HG03060 (cell line): ENCODE measurements at regions not wholly inside any gene's neighbourhood (a gene's known extent, or its start where the extent isn't known, plus 50 kb on each side); places are given as distances from the start of the nearest gene placed in this dataset.

ENCODE experiments used
- ATAC-seq: cut with Tn5 transposase; IDR thresholded peaks from one replicate; pipeline ENCODE4 v1.9.1; 2021; ENCODE audit warnings: low read depth, moderate number of reproducible peaks; ENCODE audit not compliant: unreplicated experiment

DNA sequence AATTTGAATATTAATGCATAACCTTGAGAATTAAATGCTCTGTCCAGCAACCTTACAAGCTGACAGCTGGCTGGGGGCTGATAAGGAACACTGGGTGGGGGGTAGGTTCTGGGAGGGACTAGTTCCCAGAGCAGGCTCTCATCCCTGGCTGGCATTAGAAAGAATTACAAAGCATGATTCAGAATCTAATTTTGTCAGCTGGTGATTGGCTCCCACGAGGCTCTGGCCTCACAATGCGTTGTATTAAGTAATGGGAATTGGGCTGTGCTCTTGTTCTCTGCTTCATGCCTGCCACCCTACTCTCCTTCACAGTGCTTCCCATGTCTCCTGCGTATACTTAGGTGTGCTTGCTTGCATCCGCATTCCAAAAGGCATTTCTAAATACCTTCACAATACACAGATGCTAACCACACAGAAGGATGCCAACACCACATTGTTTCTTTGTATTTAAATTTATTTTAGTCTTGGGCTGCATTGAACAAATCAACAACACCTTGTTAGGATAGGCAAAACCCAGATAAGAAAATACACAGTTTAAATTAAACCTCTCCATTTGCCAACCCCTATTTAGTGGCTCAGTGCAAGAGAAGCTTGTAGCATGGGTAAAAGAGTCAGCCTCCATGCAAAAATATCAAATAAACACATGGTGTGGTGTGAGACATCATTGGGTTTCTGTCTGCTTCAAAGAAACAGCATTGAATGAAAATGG lies 434.5 kb upstream of the JAG1 start:
- ATAC-seq, result no peak

DNA sequence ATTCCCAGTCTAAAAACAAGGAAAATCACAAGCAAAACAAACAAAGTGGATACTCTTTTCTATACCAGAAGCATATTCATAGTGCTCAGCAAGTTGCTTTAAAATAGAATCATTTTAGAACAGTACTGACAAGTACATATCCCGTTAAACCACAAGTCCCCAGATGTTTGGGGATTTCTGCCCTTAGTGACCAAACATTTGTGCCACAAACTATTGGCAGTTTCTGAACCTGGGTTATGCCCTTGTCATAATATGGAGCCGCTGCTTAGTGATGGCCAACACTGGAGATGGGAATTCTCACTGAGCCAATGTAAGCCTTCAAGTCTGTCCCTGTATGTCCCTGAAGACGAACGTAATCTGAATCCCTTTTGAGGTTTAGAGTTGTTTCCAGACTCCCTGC lies 436.7 kb upstream of the JAG1 start:
- ATAC-seq, result no peak

DNA sequence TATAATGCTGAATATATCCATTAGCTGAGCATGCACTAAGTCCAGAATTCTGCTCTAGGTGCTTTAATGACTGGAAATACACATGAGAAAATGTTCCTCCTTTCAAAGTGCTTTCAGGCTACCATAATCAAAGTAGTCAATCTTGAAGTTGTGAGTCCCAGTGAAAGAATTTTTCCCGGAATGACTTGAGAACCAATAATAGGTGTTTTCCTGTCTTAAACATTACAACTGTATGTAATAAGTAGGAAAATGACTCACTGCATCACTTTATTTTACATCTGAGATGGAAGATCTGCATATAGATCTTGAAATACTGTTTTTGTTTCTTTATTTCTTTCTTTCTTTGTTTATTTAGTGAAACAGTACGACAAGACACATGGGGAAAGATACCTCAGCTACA lies 437.4 kb upstream of the JAG1 start:
- no peak for ATAC-seq

DNA sequence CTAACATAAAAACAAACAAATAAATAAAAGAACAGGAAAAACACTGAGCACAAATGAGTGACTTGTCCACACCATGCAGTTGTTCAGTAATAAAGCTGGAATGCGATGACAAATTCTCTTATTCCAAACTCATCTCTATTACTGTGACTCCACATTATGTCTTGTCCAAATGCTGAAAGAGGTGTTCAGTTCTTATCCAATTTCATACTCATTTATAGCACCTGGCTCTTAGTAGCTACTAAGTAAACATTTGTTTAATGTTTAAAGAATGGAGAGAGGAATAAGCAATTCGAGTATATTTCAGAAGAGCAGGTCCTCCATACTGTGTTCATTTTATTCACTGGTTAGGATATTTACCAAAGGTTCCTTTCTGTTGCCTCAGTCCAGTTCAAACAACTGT lies 439.0 kb upstream of the JAG1 start:
- no peak for ATAC-seq

DNA sequence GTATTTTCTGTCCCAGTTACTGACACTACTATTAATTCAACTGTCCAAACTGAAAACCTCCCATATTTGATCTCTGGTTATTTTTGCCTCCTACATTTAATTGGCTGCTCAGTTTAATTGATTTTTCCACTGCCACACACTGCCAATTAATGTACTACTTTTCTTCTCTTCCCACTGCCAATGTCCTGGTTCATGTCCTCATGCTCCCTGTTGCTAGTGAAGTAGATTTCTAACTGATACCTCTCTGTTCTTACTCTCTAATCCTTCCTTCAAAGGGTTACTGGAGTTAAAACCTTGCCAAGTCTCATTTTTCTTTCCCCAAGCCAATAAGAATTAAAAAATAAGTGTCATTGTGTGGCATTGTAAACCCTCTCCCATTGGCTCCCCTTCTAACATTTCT lies 440.6 kb upstream of the JAG1 start:
- no peak for ATAC-seq

DNA sequence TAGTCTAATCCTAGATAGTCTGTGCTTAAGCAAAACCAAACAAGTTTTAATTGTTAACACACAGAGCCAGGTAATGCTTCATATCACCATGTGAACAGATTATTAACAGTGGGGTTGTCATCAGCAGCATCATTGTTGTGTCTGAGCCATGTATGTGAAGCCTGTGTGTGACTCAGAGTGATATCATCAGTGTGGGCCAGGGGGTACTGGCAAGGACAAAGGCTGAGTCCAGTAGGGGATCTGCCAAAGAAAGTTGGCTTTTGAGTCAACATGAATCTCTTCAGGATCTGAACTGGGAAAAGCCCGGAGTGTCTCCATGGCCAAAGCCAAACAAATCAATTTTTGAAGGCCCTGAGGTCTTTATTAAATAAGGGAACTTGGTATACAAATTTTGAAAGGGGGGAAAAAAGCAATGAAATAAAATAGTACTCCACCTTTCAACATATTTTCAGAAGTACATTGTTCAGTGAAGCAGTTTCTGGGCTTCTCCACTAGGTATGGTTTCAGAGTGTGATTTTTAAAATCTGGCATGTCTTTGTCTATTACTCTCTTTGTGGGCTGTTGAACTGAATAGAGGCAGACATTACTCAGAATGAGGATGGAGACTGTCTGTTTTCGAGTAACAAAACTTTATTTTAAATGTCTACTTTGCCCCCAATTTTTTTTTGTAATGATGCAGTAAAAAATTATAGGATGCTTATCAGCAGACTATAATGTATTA lies 444.2 kb upstream of the JAG1 start:
- no peak for ATAC-seq

DNA sequence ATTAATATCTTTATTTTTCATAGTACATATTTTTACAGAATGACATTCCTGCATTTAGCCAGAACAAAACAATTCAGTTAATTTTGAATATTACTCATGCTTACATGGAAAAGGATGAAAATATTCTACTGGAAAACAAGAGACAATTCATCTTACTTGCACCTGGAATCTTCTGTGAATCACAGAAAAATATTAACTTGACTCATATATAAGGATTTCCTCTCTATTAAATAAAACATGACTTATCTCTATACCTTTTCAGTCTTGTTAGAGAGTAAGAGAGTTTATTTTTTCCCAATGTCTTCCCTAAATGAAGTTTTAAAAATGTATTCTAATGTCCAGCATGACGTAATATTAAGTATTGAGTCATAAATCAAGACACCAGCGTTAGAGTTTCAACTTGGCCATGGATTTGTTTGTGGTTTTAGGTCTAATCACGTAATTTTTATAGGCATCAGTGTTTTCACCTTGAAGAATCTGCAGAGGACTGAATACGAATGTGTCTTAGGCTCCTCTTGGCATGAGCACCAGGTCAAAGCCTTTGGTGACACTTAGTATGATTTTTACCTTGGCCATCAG lies 445.1 kb upstream of the JAG1 start:
- ATAC-seq, result no peak

DNA sequence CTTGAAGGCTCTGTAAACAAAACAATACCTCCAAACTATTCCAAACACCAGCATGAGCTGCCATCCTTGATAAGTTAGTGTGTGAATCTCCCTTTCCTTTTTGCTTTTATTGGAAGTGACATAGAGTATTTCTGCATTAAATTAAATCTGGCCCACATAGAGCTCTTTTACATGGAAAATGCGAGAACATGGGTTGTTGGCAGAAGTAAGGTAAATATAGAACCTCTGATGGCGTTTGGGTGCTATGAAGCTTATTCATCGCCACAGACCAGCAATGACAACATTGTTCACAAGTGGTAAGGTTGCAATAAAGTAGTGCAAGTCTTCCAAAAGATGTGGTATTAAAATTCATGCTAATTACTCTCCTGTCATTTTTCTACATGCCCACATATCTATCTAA lies 445.8 kb upstream of the JAG1 start:
- ATAC-seq, result no peak

DNA sequence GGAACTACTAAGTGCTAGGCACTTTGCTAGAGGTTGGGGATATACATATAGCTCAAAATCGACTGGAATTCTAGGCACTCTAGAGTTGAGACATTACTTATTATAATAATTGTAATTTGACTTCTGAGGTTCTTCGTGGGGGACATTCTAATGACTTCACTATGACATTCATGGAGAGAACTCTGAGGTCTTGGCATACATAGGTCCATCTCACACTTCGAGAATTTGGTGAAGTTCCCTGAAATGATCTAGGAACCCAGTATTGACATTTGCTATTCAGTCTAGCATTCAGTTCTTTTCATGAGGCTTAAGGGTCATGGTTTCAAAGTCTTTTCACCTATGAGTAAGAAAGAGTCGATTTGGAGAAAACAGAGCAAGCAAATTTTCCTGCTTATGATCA lies 446.6 kb upstream of the JAG1 start:
- no peak for ATAC-seq

DNA sequence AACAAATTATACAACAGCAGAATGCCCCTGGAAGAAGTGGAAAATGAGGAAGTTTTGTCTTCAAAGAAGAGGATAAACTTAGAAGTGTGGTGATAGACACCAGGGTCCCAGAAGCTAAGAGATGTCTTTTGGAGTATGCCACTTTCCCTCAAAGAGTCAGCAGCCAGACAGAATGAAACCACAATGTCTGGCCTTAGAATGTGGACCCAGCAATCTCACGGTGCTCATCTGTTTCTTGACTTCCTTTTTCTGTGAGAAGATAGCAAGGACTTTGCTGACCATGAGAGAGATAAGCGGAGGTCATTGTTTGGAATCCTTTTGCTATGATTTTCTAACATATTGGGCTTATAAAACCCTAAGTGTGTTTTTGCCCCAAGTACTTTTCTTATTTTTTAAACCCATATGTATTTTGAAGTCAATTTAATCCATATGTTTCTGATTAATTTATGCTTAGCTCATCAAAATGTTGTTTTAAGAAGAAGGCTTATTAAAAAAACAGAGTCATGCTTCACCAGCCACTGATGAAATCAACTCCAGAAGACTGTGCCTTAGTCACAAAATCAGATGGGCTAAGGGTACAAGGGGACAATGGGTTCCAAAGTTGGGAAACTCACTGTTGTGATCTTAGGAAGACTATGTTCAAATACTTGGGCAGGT lies 451.2 kb upstream of the JAG1 start:
- no peak for ATAC-seq

DNA sequence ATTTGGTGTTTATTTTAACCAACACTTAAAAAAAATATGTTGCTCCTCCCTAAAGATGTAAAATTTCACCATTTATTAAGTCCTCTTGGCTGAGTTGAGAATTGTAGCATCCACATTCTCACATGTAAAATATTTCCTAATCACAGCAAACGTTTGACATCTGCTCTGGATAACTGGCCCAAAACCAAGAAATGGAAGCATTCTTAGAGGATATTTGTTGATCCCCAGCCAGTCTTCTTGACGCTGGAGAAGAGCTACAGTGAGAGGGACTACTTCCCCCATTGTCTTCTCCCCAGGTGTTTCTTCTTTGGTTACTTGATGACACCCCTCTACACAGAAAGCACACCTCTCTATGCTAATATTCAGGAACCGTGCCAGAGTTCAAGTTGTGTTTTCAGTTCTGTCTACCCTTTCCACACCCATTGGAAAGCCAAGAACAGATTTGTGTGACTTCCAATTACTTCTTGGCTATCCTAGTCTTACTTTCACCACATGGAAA lies 454.5 kb upstream of the JAG1 start:
- no peak for ATAC-seq

DNA sequence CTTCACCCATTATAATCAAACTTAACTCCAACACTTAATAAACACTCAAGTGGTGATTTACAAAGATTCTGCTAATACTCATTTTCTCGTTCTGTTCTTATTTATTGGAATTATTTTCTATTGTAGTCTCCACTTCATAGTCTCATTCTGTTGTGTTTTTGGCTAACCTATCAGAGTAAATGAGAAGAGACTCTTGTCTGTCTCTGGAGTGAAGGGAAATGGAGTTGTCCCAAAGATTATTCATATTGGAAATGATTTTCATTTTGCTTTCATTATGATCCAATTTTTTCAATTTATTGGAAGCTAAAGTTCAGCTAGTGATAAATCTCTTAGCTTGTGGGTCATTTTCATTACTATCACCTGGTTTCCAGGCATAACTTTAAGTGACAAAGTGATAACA lies 454.9 kb upstream of the JAG1 start:
- ATAC-seq, result no peak

DNA sequence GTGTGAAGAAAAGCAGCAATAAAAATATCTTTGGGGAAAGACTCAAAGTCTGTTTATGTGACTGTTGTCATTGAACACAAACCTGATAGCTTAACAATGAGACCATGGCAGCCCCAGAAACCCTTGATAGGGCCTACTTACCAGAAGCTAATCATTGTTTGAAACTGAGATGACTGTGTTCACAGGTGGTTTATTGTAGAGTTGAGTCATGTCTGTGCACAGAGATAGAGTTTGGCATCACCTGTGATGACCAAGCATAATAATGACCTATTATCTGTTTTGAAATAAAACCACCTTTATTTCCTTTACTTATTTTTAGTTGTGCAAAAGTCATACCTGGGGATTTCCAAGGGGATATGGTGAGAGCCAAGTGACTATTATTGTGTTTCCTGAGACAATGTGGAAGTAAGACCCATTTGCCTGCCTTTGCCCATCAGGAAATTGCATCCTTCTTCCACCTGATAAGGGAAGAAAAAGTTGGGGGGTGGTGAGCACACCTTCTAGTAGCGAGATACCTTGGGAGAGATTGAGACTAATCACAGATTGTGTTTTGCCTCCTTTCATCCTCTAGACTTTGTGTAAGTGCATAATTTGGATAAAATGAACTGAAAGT lies 456.9 kb upstream of the JAG1 start:
- no peak for ATAC-seq

DNA sequence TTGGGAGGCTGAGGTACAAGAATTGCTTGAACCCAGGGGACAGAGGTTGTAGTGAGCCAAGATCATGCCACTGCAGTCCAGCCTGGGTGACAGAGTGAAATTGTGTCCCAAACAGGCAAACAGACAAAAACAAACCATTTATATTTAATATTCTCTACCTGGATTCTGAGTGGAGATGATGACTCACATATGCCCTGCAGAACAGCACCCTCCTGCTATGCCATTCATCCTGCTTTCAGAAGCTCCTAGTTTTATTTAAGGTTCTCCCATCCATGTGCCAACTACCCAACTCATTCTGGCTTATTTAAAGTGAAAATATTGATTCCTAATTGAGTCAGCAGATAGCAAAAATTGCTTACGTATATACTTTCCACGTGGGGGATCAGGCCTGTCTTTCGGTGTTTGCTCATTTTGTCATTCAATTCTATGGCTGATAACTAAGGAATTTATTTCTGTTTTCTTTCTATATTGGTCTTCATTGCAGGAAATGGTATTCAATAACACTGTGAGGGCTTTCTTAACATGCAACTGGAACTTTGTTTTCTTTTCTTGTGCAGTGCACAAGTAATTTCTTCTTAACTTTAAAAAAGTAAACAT lies 459.1 kb upstream of the JAG1 start:
- ATAC-seq, result no peak

DNA sequence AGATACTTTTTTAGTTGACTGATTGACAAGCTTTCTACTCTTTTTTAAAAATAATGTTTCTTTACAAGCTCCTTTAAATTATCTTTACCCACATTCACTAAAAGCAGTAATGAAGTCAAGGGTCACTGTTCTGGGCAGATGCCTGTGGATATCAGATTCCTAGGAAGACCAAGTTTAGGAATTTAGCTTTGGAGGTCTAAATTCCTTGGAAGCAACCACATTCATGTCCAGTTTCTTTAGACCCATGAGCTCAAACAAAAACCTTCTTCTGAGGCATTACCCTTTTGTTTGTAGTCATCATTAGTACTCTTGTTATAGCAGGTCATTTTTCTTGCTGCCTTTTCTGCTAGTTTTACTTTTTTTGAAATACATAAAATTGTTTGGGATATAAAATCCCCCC lies 462.9 kb upstream of the JAG1 start:
- no peak for ATAC-seq

DNA sequence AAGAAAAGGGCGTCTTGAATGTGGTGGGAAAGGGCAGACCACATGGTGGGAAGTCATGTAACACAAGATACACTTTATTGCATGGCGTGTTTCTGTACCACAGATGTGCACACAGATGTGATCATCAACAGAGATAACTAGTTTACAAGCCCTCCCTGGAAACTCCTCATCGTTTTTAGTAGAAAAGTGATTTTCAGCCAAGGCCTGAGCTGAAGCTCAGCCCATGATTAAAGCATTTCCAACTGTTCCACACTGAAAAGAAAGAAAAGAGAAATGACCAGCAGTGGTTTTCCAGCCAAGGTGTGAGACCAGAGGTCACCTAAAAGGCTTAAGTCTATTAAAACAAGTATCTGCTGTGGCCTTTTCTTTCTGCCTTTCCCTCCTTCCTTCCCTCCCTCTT lies 463.9 kb upstream of the JAG1 start:
- ATAC-seq, result no peak

DNA sequence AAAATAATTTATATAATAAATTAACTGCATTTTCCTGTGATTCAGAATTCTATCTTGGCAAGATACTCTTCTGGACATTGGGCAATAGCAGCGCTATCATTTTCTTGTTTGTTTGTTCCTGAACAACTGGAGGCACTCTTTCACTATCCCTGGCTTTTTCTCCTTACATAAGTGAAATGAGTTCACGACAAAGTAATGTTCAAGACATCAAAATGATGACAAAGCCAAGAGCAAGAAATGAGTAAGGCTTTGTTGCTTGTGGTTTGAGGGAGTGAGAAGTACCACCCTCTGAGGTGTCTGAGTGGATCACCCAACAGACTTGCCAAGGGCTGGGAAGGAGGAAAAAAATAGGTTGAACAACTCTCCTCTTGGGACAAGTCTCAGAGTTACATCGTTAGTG lies 466.6 kb upstream of the JAG1 start:
- no peak for ATAC-seq

DNA sequence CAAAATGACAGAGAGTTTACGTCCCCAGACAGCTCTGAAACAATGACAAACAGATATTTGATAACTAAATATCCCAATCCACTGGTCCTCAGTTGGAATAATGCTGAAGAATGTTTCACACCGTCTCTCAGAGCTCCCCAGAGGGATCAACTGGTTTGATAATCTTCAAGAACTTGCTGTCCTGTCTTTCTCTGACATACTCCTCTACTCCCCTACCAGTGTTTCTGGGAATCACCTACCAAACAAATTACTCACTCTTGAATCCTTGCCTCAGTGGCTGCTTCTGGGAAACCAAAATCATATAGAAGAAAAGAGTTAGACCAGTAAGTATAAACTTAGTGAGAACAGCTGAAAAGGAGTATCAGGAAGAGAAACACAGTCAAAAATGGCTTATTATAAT lies 469.7 kb upstream of the JAG1 start:
- ATAC-seq, result no peak

DNA sequence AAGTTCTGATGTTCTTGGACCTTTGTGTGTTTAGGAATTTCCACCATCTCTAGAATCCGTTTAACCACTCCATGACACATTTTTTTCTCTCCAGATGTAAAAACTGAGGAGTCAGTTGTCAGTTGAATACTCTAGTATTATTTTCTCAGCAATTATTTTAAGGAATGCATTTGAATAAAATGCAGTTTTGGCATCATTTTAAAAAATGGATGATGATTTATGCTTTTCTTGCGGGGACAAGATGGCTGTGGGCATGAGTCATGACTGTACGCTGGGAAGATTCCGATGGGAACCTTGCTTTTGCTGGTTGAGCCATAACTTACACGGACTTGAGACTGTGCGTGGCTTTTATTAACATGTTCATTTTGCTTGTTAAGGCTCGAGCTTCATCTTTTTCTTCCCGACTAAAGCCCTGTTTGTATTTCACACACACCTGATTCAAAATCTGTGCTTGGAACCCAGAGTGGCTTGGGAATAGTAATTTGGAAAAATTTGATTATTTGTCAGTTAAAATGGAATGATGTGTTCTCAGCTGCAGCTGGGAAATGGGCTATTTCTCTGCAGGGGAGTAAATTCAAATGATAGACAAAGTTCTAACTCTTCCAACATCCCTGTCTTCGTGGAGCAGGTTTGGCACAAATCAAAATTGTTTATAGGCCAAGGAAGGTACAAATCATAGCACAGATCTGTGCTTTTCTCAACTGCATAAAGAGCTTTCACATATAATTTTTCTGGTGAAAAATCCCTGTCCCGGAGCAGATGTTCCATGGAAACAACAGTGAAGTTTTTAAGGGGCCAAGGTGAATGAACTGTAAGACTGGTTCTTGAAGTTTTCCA lies 470.5 kb upstream of the JAG1 start:
- no peak for ATAC-seq

DNA sequence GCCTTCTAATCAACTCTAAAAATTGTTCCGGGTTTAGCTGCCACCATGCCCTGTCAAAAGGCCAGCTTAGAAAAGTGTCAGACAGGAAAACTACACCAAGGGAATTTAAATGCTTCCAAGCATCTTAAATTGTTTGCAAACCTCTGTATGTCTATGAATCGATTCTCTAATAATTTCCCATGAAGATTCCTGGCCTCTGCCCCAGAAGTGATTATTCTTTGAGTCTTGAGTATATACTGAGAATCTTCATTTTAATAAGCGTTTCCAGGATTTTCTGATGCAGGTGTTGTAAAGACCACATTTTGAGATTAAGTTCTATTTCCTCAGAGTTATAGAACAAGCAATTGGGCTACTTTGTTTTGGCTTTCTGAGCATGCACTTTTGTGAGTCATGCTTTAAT lies 471.8 kb upstream of the JAG1 start:
- no peak for ATAC-seq
